Epithelial cell of esophagus (primary cell): ENCODE measurements at regions not wholly inside any gene's neighbourhood (a gene's known extent, or its start where the extent isn't known, plus 50 kb on each side); places are given as distances from the start of the nearest gene placed in this dataset.
A peak's percentile ranks its signal among the peaks of the same experiment; 100 is the strongest.

Experiments
- DNase-seq: peaks from one replicate; pipeline ENCODE4 v3.0.0; 2010; ENCODE audit warnings: low read depth
- H3K4me3 ChIP-seq: 2 replicates; pipeline ENCODE4 v1.5.1; 2011; ENCODE audit warnings: mild to moderate bottlenecking, low read length, control low read depth
- CTCF ChIP-seq: IDR thresholded peaks from 2 replicates; pipeline ENCODE4 v1.5.1; 2011; ENCODE audit warnings: low read depth, mild to moderate bottlenecking, low read length, control low read depth, inconsistent platforms; ENCODE audit not compliant: insufficient read depth; ENCODE audit errors: missing control alignments

GRCh38 chr12:114783089-114783618 is 99.2 kb upstream of the TBX3 start:
- no peak for DNase-seq
- TF ChIP-seq CTCF = no peak
- H3K4me3 ChIP-seq = no peak overlapping the region

GRCh38 chr12:114780746-114781399 is 96.9 kb upstream of the TBX3 start:
- DNase-seq = peak; percentile 1
- no peak for TF ChIP-seq CTCF
- no peak overlapping the region for H3K4me3 ChIP-seq

GRCh38 chr12:114779647-114780046 is 95.7 kb upstream of the TBX3 start:
- DNase-seq = no peak
- H3K4me3 ChIP-seq = no peak overlapping the region
- no peak for TF ChIP-seq CTCF

GRCh38 chr12:114779186-114779585 is 95.2 kb upstream of the TBX3 start:
- H3K4me3 ChIP-seq = no peak overlapping the region
- no peak for TF ChIP-seq CTCF
- no peak for DNase-seq

GRCh38 chr12:114776731-114777442 is 92.9 kb upstream of the TBX3 start:
- no peak for TF ChIP-seq CTCF
- no peak overlapping the region for H3K4me3 ChIP-seq
- DNase-seq = no peak

GRCh38 chr12:114774699-114775098 is 90.7 kb upstream of the TBX3 start:
- no peak for TF ChIP-seq CTCF
- H3K4me3 ChIP-seq = no peak overlapping the region
- DNase-seq = no peak
